GM12878 (cell line): ENCODE measurements at regions not wholly inside any gene's neighbourhood (a gene's known extent, or its start where the extent isn't known, plus 50 kb on each side); places are given as distances from the start of the nearest gene placed in this dataset.

Source experiments
- ATAC-seq: fragments of 200-7000 bp; cut with Tn5 transposase; 3 replicates; pipeline ENCODE4 v1.9.1; 2020; ENCODE audit warnings: mild to moderate bottlenecking, moderate library complexity
- BruUV-seq: library from RNA; stranded (reverse); fragments of 400-500 nt; replicated peaks from 2 replicates; lab custom pipeline; 2021; lab: Mats Ljungman, UMichigan
- CTCF ChIA-PET: fragments of 300-600 bp; sonication (Branson Sonifier 250); formaldehyde crosslinking; extraction: SDS; loops from one replicate; lab custom pipeline; 2021; ENCODE audit warnings: inconsistent platforms; lab: Yijun Ruan, JAX
- POLR2A ChIA-PET: fragments of 350-600 bp; formaldehyde crosslinking; extraction: SDS; loops from one replicate; lab custom pipeline; 2021; ENCODE audit warnings: inconsistent platforms; lab: Charles Lee
- RAD21 ChIA-PET: fragments of 300-600 bp; sonication (Branson Sonifier 250); formaldehyde crosslinking; loops from one replicate; lab custom pipeline; 2023; ENCODE audit warnings: antibody characterized with exemption; ENCODE audit not compliant: unreplicated experiment; lab: Charles Lee
- SMC1A ChIA-PET: fragments of 300-600 bp; sonication (Branson Sonifier 250); formaldehyde crosslinking; loops from one replicate; lab custom pipeline; 2023; ENCODE audit not compliant: unreplicated experiment, uncharacterized antibody; lab: Charles Lee
- DNase-seq: peaks from one replicate; pipeline ENCODE4 v3.0.0-alpha.2; 2011; ENCODE audit warnings: low read depth, low spot score
- FAIRE-seq: peaks from 3 replicates; lab custom pipeline; 2011; peaks lifted over from hg19 to GRCh38; lab: Jason Lieb, UNC
- H2AFZ ChIP-seq: 2 replicates; pipeline ENCODE4 v1.6.0; 2011; ENCODE audit warnings: low read depth, low read length, control low read depth; ENCODE audit not compliant: control insufficient read depth
- H3K27ac ChIP-seq: 2 replicates; pipeline ENCODE4 v1.5.1; 2011; ENCODE audit warnings: control low read depth; ENCODE audit not compliant: control insufficient read depth, insufficient read depth
- H3K27me3 ChIP-seq, 2 experiments: replicated peaks in 1 of 2; 2 replicates each; pipeline versions ENCODE4 v1.6.0 to v1.6.1; 2011; ENCODE audit warnings: low read length in 1 of 2; ENCODE audit not compliant: control insufficient read depth in 2 of 2, insufficient read depth in 2 of 2
- H3K36me3 ChIP-seq, 2 experiments: 2 replicates each; pipeline ENCODE4 v1.5.1; 2011; ENCODE audit warnings: low read length in 1 of 2; ENCODE audit not compliant: control insufficient read depth in 2 of 2, insufficient read depth in 2 of 2
- H3K4me1 ChIP-seq: 2 replicates; pipeline ENCODE4 v1.6.1; 2011; ENCODE audit warnings: mild to moderate bottlenecking, low read length, moderate library complexity, mixed read lengths; ENCODE audit not compliant: control insufficient read depth, insufficient read depth
- H3K4me2 ChIP-seq: 2 replicates; pipeline ENCODE4 v1.6.0; 2011; ENCODE audit warnings: control low read depth; ENCODE audit not compliant: control insufficient read depth, insufficient read depth
- H3K4me3 ChIP-seq: fragments of 200-600 bp; sonication (generic); 2 replicates; pipeline ENCODE4 v1.5.1; 2016
- H3K79me2 ChIP-seq: 2 replicates; pipeline ENCODE4 v1.6.0; 2011; ENCODE audit warnings: low read length; ENCODE audit not compliant: control insufficient read depth, insufficient read depth
- H3K9ac ChIP-seq: 2 replicates; pipeline ENCODE4 v1.8.0; 2011; ENCODE audit warnings: low read length, control low read depth, mixed read lengths; ENCODE audit not compliant: control insufficient read depth, insufficient read depth
- H3K9me3 ChIP-seq: replicated peaks from 3 replicates; pipeline ENCODE4 v1.5.1; 2011; ENCODE audit warnings: mild to moderate bottlenecking, low read length; ENCODE audit not compliant: control insufficient read depth, insufficient read depth
- H4K20me1 ChIP-seq: 2 replicates; pipeline ENCODE4 v1.6.0; 2011; ENCODE audit not compliant: control insufficient read depth, insufficient read depth
- GABPA ChIP-seq: IDR thresholded peaks from 2 replicates; pipeline ENCODE4 v1.6.1; 2014; ENCODE audit warnings: antibody characterized with exemption, low read depth, mild to moderate bottlenecking, inconsistent platforms
- KDM1A ChIP-seq: fragments of 200-600 bp; sonication (generic); IDR thresholded peaks from 2 replicates; pipeline ENCODE4 v1.6.1; 2016; ENCODE audit warnings: borderline replicate concordance
- MEF2A ChIP-seq: IDR thresholded peaks from 2 replicates; pipeline ENCODE4 v1.6.1; 2011; ENCODE audit warnings: low read depth, mild to moderate bottlenecking, low read length, moderate library complexity; ENCODE audit not compliant: insufficient read depth
- MYC ChIP-seq: IDR thresholded peaks from 2 replicates; pipeline ENCODE4 v1.6.1; 2011; ENCODE audit warnings: mild to moderate bottlenecking, low read length, moderate library complexity, inconsistent platforms; ENCODE audit not compliant: insufficient read depth, insufficient replicate concordance, insufficient read length, severe bottlenecking
- NBN ChIP-seq: fragments of 450-650 bp; IDR thresholded peaks from 2 replicates; pipeline ENCODE4 v1.6.1; 2016
- PRDM15 ChIP-seq: fragments of 450-650 bp; formaldehyde crosslinking; IDR thresholded peaks from 2 replicates; pipeline ENCODE4 v1.4.0; 2020; ENCODE audit warnings: mild to moderate bottlenecking, moderate library complexity
- RUNX3 ChIP-seq: IDR thresholded peaks from 2 replicates; pipeline ENCODE4 v1.6.1; 2012; ENCODE audit warnings: low read length, inconsistent platforms
- SPI1 ChIP-seq: IDR thresholded peaks from 2 replicates; pipeline ENCODE4 v1.6.1; 2011; ENCODE audit warnings: low read depth, mild to moderate bottlenecking, low read length, moderate library complexity, borderline replicate concordance; ENCODE audit not compliant: insufficient read depth
- ZNF24 ChIP-seq: fragments of 450-650 bp; IDR thresholded peaks from 2 replicates; pipeline ENCODE4 v1.6.1; 2017; ENCODE audit warnings: antibody characterized with exemption, mild to moderate bottlenecking
- WGBS: methylation state at CpG from one replicate; pipeline ENCODE4 v1.1.6; 2016; ENCODE audit warnings: low lambda C conversion rate; ENCODE audit not compliant: insufficient replicate concordance, insufficient coverage; ENCODE audit errors: missing lambda C conversion rate; 5-methylcytosine and 5-hydroxymethylcytosine counted together
- in situ Hi-C: fragments of 300-500 bp; cut with MboI; formaldehyde crosslinking; loops from 9 replicates; pipeline ENCODE4 v1.14.3; 2018; ENCODE audit warnings: mixed read lengths
- intact Hi-C: fragments of 100-400 bp; cut with micrococcal nuclease; formaldehyde crosslinking; loops from one replicate; pipeline ENCODE4 v1.14.2; 2022; ENCODE audit not compliant: unreplicated experiment
- TF ChIP-seq, protein P1 (sequence below): fragments of 450-650 bp; IDR thresholded peaks from 2 replicates; pipeline ENCODE4 v1.6.1; 2017; ENCODE audit warnings: mild to moderate bottlenecking, low read depth, inconsistent platforms; ENCODE audit not compliant: poor library complexity, severe bottlenecking
- TF ChIP-seq, protein P2 (sequence below): IDR thresholded peaks from 2 replicates; pipeline ENCODE4 v1.6.1; 2011; ENCODE audit warnings: mild to moderate bottlenecking, low read depth, low read length, moderate library complexity; ENCODE audit not compliant: insufficient replicate concordance

DNA sequence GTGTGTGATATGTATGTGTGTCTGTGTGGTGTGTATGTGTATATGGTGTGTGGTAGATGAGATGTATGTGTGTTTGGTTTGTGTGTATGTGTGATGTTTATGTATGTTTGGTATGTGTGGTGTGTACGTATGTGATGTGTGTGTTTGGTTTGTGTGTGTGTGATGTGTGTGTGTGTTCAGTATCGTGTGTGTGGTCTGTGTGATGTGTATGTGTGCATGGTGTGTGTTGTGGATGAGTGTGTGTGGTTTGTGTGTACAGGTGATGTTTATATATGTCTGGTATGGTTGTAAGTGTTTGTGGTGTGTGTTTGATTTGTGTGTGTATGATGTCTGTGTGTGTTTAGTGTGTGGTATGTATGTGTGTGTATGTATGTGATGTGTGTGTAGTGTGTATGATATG, 199.4 kb downstream of the SUDS3 start:
- ATAC-seq (no peak), DNase-seq (no peak), FAIRE-seq (no peak)
- Histone ChIP-seq H3K27ac (no peak overlapping the region), H4K20me1 (no peaks in the 10 kb centered on the region), H3K79me2 (no peaks in the 10 kb centered on the region), H2AFZ (no peak overlapping the region), H3K4me3 (no peak overlapping the region), H3K27me3 (no peaks in the 10 kb centered on the region; a peak in 1 of 4 replicates), H3K36me3 (no peaks in the 10 kb centered on the region), H3K9ac (no peak overlapping the region), H3K4me2 (no peak overlapping the region), H3K4me1 (no peaks in the 10 kb centered on the region), H3K9me3 (no peaks in the 10 kb centered on the region)
- in situ Hi-C loops (no loop called here), intact Hi-C loops (no loop called here)
- WGBS = 44% methylated on average over 2 of the region's 2 CpGs
- POLR2A ChIA-PET = no interaction called here
- BruUV-seq = no TSS peak
- RAD21 ChIA-PET = no interaction called here
- CTCF ChIA-PET = no interaction called here
- SMC1A ChIA-PET = no interaction called here
- no peak for TF ChIP-seq KDM1A
- TF ChIP-seq SPI1 = no peak
- TF ChIP-seq NBN = no peak
- TF ChIP-seq, protein P1, sequence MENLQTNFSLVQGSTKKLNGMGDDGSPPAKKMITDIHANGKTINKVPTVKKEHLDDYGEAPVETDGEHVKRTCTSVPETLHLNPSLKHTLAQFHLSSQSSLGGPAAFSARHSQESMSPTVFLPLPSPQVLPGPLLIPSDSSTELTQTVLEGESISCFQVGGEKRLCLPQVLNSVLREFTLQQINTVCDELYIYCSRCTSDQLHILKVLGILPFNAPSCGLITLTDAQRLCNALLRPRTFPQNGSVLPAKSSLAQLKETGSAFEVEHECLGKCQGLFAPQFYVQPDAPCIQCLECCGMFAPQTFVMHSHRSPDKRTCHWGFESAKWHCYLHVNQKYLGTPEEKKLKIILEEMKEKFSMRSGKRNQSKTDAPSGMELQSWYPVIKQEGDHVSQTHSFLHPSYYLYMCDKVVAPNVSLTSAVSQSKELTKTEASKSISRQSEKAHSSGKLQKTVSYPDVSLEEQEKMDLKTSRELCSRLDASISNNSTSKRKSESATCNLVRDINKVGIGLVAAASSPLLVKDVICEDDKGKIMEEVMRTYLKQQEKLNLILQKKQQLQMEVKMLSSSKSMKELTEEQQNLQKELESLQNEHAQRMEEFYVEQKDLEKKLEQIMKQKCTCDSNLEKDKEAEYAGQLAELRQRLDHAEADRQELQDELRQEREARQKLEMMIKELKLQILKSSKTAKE = no peak
- TF ChIP-seq RUNX3 = no peak
- no peak for TF ChIP-seq GABPA

DNA sequence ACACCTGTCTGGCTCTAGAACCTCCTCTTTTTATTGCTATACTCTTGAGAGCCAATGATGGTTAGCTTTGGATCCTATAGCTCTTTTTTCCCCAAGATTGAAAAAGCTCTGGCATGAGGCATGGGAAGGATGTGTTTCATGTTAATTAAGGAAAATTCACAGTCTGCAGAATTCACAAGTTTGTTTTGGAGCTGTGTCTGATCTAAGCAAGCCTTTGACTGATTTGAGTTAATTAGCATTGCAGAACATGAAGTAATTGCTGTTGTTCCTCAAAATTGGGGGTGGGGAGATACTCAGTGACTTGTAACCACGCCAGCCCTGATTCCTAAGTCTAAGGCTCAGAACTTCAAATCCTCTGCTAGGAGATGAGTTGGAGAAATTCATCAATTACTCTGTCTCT, 205.0 kb downstream of the SUDS3 start:
- POLR2A ChIA-PET = no interaction called here
- RAD21 ChIA-PET = no interaction called here
- 0% methylated on average over 1 of the region's 1 CpG for WGBS
- H3K9me3 ChIP-seq = no peaks in the 10 kb centered on the region
- BruUV-seq = no TSS peak
- in situ Hi-C loops = no loop called here
- H3K4me1 ChIP-seq = no peaks in the 10 kb centered on the region
- H3K27me3 ChIP-seq = no peaks in the 10 kb centered on the region
- no peaks in the 10 kb centered on the region for H4K20me1 ChIP-seq
- no peak overlapping the region for H3K27ac ChIP-seq
- no peak overlapping the region for H3K9ac ChIP-seq
- CTCF ChIA-PET = no interaction called here
- FAIRE-seq = no peak
- no peaks in the 10 kb centered on the region for H3K79me2 ChIP-seq
- DNase-seq = no peak
- no peak overlapping the region for H2AFZ ChIP-seq
- no peak overlapping the region for H3K4me2 ChIP-seq
- no peaks in the 10 kb centered on the region for H3K36me3 ChIP-seq
- SMC1A ChIA-PET = no interaction called here
- ATAC-seq = no peak
- no peak overlapping the region for H3K4me3 ChIP-seq
- intact Hi-C loops = no loop called here
- no peak for TF ChIP-seq PRDM15 (CRISPR knock-in tag)
- TF ChIP-seq MYC = no peak
- no peak for TF ChIP-seq ZNF24
- TF ChIP-seq MEF2A = no peak
- TF ChIP-seq, protein P2, sequence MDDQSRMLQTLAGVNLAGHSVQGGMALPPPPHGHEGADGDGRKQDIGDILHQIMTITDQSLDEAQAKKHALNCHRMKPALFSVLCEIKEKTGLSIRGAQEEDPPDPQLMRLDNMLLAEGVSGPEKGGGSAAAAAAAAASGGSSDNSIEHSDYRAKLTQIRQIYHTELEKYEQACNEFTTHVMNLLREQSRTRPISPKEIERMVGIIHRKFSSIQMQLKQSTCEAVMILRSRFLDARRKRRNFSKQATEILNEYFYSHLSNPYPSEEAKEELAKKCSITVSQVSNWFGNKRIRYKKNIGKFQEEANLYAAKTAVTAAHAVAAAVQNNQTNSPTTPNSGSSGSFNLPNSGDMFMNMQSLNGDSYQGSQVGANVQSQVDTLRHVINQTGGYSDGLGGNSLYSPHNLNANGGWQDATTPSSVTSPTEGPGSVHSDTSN = no peak
